Dedifferentiated amniotic fluid mesenchymal stem cell (primary cell): ENCODE measurements at regions not wholly inside any gene's neighbourhood (a gene's known extent, or its start where the extent isn't known, plus 50 kb on each side); places are given as distances from the start of the nearest gene placed in this dataset.

ENCODE experiments used
- DNase-seq: peaks from one replicate; pipeline ENCODE4 v3.0.0-alpha.2; 2016; ENCODE audit errors: extremely low spot score

- no peak for DNase-seq
These were observed 97.8 kb downstream of the ZNF674 start for GRCh38 chrX:46447384-46447783.

- peak; percentile 24 for DNase-seq
These were observed 98.4 kb downstream of the ZNF674 start for GRCh38 chrX:46446727-46447378.

DNA sequence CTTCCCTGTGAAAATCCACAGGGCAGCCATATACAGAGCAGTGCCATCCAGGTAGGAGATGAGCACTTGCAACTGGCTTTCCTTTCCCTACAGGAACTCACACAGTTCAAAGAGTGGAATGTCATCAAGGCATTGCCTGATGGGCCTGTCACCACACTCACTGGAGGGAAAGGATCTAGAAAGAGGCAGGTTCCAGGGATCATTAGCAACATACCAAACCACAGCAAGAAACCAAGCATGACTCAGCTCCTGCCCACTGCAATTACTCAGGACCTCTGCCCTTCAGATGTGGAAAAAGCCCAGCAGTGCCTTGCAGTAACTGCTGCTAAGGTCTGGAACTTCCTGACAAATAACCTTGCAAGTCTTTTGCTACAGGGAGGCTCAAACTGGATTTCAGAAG is 101.2 kb downstream of the ZNF674 start:
- DNase-seq = peak; percentile 44

- no peak for DNase-seq
These were observed 108.5 kb downstream of the ZNF674 start for GRCh38 chrX:46436744-46437143.

DNA sequence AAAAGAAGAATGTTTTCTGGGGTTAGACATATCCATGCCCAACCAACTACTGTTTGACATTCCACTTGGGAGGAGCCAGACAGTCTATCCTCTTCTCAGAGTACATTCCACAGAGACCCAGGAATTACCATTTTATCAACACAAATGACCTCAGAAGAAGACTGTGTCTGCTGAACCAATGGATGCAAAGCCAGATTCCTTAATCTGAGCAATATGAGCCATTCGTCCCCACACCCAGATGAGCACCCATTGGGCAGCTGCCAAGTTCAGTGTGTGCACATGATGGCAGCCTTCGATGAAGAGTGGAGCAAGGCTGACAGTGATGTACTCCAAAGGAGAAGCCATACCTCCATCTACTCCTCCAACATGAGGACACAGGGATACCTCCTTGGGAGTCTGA is 111.3 kb downstream of the ZNF674 start:
- peak; percentile 28 for DNase-seq

DNA sequence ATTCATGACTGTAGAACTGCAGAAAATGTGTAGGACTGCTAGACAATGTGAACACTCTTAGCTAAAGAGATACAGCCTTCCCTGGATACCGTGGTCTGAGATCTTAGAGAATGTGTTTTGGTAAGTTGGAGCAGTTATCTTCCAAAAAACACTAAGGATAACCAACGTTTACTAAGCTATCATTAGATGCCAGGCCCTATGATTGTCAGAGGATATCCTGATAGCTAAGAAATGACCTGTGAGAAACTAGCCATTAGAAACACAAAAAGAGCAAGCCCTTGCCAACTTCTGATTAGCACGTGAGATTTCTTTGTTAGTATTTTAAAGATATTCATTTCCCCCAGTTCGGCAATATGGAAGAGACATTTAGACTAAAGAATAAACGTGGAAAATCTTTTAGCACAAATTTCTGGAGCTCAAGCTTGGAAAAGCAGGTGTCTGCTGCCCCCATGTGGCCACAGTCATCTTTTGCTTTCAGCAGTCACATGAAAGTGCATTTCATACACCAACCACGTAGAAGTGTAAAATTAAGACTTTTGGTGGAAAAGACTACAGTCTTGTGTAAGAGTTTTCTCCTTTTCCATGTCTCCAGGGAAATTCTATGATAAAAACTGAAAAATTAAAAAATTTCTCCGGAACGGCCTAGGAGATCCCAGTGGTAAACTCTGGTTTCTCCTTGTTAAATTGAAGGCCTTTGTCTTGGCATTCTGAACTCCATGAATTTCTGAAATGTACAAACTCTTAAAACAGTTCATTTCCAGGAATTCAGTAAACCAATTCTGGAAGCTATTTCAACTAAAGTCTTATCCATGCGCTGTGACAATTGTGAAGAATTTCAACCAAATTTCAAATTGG is 136.4 kb downstream of the ZNF674 start:
- DNase-seq = peak; percentile 85

GRCh38 chrX:46407753-46408130 is 137.5 kb downstream of the ZNF674 start:
- DNase-seq = no peak

- DNase-seq = no peak
These were observed 138.0 kb downstream of the ZNF674 start for GRCh38 chrX:46407036-46407752.

DNA sequence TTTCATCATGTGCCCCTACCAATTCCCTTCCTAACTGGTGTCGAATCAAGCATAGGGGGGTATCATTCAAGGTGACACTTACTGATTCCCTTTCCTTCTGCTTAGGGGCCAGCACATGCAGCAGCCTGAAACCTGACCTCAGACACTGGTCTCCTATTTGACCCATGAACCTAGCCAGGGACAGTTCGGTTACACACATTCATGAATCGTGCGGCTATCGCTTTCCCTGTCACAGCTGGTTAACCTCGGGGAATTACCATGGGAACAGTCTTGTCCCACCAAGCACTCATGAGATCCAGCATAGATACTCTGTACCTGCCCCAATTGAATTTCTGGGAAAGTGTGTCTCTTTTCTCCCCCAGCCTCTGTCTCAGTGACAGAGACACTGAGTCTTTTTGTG is 140.4 kb downstream of the ZNF674 start:
- DNase-seq = no peak

DNA sequence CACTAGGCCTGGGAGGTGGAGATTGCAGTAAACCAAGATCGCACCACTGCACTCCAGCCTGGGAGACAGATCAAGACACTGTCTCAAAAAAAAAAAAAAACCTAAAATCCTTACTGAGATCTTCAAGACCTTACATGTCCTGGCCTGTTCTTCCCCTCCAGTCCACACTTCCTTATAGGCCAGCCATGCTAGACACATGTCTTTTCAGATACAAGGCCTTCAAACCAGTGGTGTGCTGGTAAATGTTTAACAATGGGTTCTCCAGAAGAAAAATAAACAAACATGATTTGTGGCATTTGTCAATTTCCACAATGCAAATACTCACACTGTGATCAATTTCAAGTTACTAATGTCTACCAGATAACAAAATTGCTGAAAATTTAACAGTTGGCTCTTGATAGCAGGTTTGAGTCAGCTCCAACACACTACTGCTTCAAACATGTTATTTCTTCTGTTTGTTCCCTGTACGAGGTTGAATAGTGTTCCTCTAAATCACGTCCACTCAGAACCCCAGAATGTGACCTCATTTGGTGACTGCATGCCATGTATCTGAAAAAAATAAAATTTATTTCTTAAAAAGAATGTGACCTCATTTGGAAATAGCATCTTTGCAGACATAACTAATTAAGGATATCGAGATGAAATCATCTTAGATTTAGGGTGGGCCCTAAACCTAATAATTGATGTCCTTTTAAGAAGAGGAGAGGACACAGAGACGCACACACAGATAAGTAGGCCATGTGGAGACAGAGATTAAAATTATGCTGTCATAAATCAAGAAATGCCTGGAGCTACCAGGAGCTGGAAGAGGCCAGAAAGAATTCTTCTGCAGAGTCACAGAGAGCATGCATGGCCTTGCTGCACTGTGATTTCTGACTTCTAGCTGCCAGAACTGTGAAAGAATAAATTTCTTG is 144.4 kb downstream of the ZNF674 start:
- no peak for DNase-seq

DNA sequence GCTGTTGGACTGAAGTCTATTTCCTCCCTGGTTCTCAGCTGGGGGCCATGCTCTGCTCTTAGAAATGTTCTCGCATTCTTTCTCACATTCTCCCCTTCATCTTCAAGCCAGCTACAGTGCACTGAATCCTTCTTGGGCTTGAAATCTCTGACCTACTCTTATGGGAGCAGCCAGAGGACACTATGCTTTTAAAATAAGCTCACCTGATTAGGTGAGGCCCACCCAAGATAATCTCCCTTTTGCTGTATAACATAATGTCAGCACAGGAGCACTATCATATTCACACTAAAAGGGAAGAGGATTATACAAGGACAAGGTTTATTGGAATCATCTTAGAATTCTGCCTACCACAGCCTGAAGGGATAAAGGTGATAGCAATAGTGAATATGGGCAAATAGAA is 146.3 kb downstream of the ZNF674 start:
- DNase-seq = no peak

- no peak for DNase-seq
These were observed 147.1 kb downstream of the ZNF674 start for GRCh38 chrX:46398126-46398525.

GRCh38 chrX:46386511-46386910 is 158.7 kb downstream of the ZNF674 start:
- no peak for DNase-seq

DNA sequence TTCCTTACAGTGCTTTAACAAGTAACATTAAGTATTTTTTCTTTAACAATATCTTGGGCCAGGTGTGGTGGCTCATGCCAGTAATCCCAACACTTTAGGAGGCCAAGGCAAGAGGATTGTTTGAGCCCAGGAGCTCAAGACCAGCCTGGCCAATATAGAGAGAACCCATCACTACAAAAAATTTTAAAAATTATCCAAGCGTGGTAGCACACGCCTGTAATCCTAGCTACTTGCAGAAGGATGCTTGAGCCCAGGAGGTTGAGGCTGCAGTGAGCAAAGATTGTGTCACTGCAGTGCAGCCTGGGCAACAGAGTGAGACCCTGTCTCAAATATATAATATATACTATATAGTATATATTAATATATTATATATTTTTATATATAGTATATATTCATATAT is 162.2 kb downstream of the ZNF674 start:
- no peak for DNase-seq

- no peak for DNase-seq
These were observed 162.6 kb downstream of the ZNF674 start for GRCh38 chrX:46382595-46382994.

DNA sequence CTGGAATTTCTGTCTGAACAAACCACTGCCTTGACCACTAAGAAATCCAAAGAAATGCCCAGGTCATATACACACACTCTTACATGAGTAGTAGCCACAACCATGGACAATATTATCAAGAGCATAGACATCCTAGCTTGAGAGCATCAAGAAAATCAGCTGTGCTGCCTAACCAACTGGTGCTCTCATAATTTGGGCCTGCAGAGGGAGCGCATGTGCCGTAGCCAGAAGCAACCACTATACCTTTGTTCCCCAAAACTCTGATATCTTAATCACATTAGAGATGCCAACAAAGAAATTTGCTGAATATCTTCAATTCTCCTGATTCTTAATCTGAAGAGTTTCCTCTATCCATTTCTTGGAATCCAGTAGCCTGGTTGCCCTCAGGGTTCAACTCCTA is 163.6 kb downstream of the ZNF674 start:
- no peak for DNase-seq

DNA sequence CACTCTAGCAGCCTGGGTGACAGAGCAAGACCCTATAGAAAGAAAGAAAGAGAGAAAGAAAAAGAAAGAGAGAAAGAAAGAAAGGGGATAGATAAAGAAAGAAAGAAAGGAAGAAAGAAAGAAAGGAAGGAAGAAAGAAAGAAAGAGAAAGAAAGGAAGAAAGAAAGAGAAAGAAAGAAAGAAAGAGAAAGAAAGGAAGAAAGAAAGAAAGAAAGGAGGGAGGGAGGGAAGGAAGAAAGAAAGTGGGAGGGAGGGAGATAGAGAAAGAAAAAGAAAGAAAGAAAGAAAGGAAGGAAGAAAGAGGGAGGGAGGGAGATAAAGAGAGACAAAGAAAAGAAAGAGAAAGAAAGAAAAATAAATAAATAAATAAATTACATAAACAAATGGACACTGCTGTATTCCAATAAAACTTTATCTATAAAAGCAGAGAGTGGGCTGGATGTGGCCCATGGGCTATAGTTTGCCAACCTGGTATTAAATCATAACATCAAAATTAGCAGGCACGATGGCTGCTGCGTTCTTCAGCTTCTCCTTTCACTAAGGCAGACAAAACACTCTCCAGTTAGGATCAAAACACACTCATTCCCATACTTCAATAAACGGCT is 165.0 kb downstream of the ZNF674 start:
- no peak for DNase-seq

DNA sequence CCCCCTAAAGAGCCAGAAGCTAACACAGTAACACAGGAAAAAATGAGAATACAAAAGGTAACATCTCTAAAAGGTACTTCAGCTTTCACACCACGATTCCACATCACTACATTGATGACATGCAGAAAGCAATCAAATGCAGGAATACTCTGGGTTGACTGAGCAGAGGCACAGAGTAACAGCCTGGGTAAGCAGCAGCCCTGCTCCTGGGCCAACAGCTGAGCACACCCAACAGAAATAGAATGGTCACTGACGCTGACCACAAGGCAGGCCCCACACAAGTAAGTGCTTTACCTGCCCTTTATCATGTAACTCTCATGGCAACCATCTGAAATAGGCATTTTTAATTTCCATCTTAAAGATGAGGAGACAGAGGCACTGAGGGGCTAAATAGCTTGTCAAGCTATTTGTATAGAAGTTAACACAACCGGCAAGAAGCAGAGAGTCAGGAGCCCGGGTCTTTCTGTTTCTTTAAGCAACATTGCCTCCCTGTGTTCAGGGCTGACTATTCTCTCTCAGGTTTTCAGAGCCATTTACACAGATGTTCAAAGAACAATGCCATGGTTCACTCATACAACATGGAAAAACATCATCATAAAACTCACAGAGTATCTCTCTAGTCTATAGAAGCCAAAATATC is 168.9 kb downstream of the ZNF674 start:
- peak; percentile 71 for DNase-seq

- no peak for DNase-seq
These were observed 169.4 kb downstream of the ZNF674 start for GRCh38 chrX:46375831-46376230.

DNA sequence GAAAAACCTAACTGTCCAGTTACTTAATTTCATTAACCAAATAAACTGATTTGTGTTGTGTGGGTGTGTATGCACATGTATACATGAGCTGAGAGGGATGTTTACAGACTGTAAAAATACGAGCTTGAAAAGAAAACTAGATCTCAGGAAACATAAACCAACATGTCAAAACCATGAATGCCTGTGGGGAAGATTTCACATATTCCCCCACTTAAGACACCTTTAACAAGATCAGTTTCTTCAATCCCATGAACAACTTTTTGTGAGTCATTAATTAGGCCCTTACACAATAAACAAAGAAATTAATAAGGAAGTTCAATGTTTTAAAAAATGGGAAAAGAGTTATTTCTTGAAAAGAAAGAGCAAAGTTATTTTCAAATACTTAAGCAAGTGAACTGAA is 170.8 kb downstream of the ZNF674 start:
- DNase-seq = no peak

GRCh38 chrX:46367491-46367890 is 177.7 kb downstream of the ZNF674 start:
- DNase-seq = no peak
